Activated CD4-positive, alpha-beta T cell treated with anti-CD3 and anti-CD28 coated beads, Interleukin-2, amount 50 U/mL, for 48 hours (primary cell): ENCODE measurements at regions not wholly inside any gene's neighbourhood (a gene's known extent, or its start where the extent isn't known, plus 50 kb on each side); places are given as distances from the start of the nearest gene placed in this dataset.

Experiments used
- DNase-seq, 2 experiments: peaks; one replicate each; pipeline ENCODE4 v3.0.0-alpha.2; 2020

GRCh38 chr17:77366206-77366557, 225.4 kb downstream of the SEC14L1 start:
- no peak for DNase-seq

GRCh38 chr17:77366558-77367245, 225.9 kb downstream of the SEC14L1 start:
- no peak for DNase-seq

GRCh38 chr17:77369544-77369971, 228.8 kb downstream of the SEC14L1 start:
- DNase-seq: no peak

GRCh38 chr17:77370586-77370985, 229.8 kb downstream of the SEC14L1 start:
- no peak for DNase-seq

GRCh38 chr17:77371117-77371887, 230.5 kb downstream of the SEC14L1 start:
- DNase-seq: no peak

- no peak for DNase-seq
Measured at GRCh38 chr17:77371888-77372443, 231.2 kb downstream of the SEC14L1 start.

- peak; percentile 68 to 73 for DNase-seq
Measured at GRCh38 chr17:77372444-77373298, 231.9 kb downstream of the SEC14L1 start.

GRCh38 chr17:77373299-77374169, 232.8 kb downstream of the SEC14L1 start:
- peak in 1 of 2 experiments; percentile 46 for DNase-seq

- peak; percentile 77 to 81 for DNase-seq
Measured at GRCh38 chr17:77374170-77374936, 233.6 kb downstream of the SEC14L1 start.

GRCh38 chr17:77375108-77375916, 234.5 kb downstream of the SEC14L1 start:
- peak in 1 of 2 experiments; percentile 40 for DNase-seq

- DNase-seq: peak; percentile 83 to 87
Measured at GRCh38 chr17:77375917-77376651, 235.3 kb downstream of the SEC14L1 start.

- DNase-seq: no peak
Measured at GRCh38 chr17:77376795-77377709, 236.3 kb downstream of the SEC14L1 start.

- no peak for DNase-seq
Measured at GRCh38 chr17:77377710-77378235, 237.0 kb downstream of the SEC14L1 start.

GRCh38 chr17:77378318-77379064, 237.7 kb downstream of the SEC14L1 start:
- DNase-seq: no peak

- DNase-seq: no peak
Measured at GRCh38 chr17:77379065-77379428, 238.3 kb downstream of the SEC14L1 start.

GRCh38 chr17:77379832-77380231, 239.1 kb downstream of the SEC14L1 start:
- DNase-seq: no peak

GRCh38 chr17:77380395-77381184, 239.8 kb downstream of the SEC14L1 start:
- no peak for DNase-seq
